HL-60 (cell line): ENCODE measurements at regions not wholly inside any gene's neighbourhood (a gene's known extent, or its start where the extent isn't known, plus 50 kb on each side); places are given as distances from the start of the nearest gene placed in this dataset.

ENCODE experiments used
- DNase-seq, 2 experiments: peaks; one replicate each; pipeline ENCODE4 v3.0.0-alpha.2; 2010 to 2020; ENCODE audit warnings: low read depth in 1 of 2, low spot score in 1 of 2
- H3K27ac ChIP-seq: fragments of 250-450 bp; sonication (Bioruptor Pico); replicated peaks from 2 replicates; pipeline ENCODE4 v1.5.1; 2020; ENCODE audit warnings: mild to moderate bottlenecking, moderate library complexity
- H3K27me3 ChIP-seq: fragments of 250-450 bp; sonication (Bioruptor Pico); 2 replicates; pipeline ENCODE4 v1.5.1; 2021; ENCODE audit warnings: mild to moderate bottlenecking, moderate library complexity; ENCODE audit not compliant: insufficient read depth, poor library complexity, severe bottlenecking
- H3K4me3 ChIP-seq: replicated peaks from 2 replicates; pipeline ENCODE4 v1.5.1; 2011; ENCODE audit warnings: mild to moderate bottlenecking, control low read depth, low read length; ENCODE audit not compliant: insufficient read depth
- GABPA ChIP-seq: IDR thresholded peaks from 2 replicates; pipeline ENCODE4 v1.6.1; 2012; ENCODE audit warnings: low read depth
- POLR2AphosphoS5 ChIP-seq: IDR thresholded peaks from 2 replicates; pipeline ENCODE4 v1.6.1; 2012; ENCODE audit warnings: low read depth
- REST ChIP-seq: IDR thresholded peaks from 2 replicates; pipeline ENCODE4 v1.6.1; 2012; ENCODE audit warnings: low read depth; ENCODE audit not compliant: insufficient replicate concordance
- SPI1 ChIP-seq: IDR thresholded peaks from 2 replicates; pipeline ENCODE4 v1.6.1; 2012; ENCODE audit warnings: low read depth, mild to moderate bottlenecking, borderline replicate concordance
- TF ChIP-seq, protein P1 (sequence below): IDR thresholded peaks from one replicate; pipeline ENCODE4 v1.5.1; 2011; ENCODE audit warnings: low read length, control low read depth, inconsistent platforms; ENCODE audit not compliant: insufficient read depth

DNA sequence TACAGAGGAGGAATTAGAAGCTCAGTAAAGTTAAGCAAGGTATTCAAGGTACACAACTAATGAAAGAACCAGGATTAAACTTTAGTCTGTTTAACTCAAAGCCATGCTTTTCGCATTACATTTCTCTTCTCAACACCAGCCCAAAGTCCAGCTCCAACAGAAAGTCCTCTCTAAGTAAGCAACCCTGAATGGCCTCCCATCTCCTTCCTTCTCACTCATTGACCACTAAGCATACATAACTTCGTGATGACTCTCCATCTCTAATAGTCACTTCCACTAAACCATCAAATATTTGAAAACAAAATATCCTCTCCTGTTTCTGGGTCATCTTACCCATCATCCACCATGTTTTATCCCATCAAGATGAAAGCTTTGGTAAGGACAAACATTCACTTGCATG is 219.8 kb downstream of the RAD51AP2 start:
- Histone ChIP-seq H3K27ac (no peak overlapping the region), H3K4me3 (no peak overlapping the region), H3K27me3 (no peaks in the 10 kb centered on the region)
- no peak for DNase-seq
- no peak for TF ChIP-seq GABPA
- TF ChIP-seq REST = no peak
- no peak for TF ChIP-seq SPI1
- TF ChIP-seq, protein P1, sequence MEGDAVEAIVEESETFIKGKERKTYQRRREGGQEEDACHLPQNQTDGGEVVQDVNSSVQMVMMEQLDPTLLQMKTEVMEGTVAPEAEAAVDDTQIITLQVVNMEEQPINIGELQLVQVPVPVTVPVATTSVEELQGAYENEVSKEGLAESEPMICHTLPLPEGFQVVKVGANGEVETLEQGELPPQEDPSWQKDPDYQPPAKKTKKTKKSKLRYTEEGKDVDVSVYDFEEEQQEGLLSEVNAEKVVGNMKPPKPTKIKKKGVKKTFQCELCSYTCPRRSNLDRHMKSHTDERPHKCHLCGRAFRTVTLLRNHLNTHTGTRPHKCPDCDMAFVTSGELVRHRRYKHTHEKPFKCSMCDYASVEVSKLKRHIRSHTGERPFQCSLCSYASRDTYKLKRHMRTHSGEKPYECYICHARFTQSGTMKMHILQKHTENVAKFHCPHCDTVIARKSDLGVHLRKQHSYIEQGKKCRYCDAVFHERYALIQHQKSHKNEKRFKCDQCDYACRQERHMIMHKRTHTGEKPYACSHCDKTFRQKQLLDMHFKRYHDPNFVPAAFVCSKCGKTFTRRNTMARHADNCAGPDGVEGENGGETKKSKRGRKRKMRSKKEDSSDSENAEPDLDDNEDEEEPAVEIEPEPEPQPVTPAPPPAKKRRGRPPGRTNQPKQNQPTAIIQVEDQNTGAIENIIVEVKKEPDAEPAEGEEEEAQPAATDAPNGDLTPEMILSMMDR = no peak
- no peak for TF ChIP-seq POLR2AphosphoS5

DNA sequence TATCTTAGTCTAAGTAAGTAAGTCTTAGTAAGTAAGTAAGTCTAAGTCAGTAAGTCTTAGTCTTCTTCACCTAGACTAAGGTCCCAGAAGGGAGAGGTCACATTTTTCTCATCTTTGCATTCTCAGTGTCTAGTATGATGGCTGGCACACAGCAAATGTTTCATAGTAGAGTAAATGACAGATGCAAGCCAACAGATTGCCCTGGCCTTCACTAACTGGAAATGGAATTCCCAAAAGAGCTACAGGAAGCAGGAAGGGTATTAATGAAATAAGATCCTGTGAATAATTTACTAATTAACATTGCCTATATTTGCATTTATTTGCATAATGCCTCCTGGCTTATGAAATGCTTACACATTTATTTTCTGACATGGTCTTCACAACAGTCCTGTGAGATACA is 221.6 kb downstream of the RAD51AP2 start:
- no peak for DNase-seq
- Histone ChIP-seq H3K27me3 (no peaks in the 10 kb centered on the region), H3K4me3 (no peak overlapping the region), H3K27ac (no peak overlapping the region)
- no peak for TF ChIP-seq POLR2AphosphoS5

DNA sequence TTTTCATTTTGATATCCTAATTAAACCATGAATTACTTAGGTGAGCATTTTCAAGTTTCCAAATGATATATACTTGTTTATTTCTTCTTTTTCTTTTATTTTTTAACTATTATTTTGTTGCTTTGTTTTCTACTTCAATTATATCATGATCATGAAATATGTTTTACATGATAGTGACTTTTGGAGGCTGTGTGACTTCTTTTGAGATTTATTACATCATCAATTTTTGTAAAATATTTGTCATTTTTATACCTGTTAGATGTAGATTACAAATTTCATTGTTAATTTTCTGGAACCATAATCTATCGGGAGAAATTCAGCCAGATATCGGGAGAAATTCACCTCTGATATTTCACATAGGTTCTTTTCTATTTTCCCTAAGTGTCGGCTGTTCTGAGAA is 228.6 kb downstream of the RAD51AP2 start:
- Histone ChIP-seq H3K27me3 (no peaks in the 10 kb centered on the region), H3K27ac (no peak overlapping the region), H3K4me3 (no peak overlapping the region)
- TF ChIP-seq REST = no peak
- no peak for TF ChIP-seq POLR2AphosphoS5
- TF ChIP-seq GABPA = no peak
- no peak for TF ChIP-seq SPI1
- TF ChIP-seq, protein P1 = no peak
- DNase-seq = no peak

DNA sequence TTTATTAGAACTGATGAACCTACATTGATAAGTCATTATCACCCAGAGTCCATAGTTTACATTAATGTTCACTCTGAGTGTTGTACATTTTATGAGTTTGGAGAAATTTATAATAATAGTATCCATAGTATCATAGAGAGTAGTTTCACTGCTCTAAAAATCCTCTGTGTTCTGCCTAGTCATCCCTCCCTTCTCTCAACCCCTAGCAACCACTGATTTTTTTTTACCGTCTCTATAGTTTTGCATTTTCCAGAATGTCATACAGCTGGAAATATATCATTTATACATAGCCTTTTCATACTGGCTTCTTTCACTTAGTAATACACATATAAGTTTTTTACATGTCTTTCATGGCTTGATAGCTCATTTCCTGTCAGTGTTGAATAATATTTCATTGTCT is 231.1 kb downstream of the RAD51AP2 start:
- H3K27ac ChIP-seq = no peak overlapping the region
- H3K27me3 ChIP-seq = no peaks in the 10 kb centered on the region
- TF ChIP-seq, protein P1 = no peak
- TF ChIP-seq GABPA (no peak), POLR2AphosphoS5 (no peak), REST (no peak), SPI1 (no peak)
- DNase-seq = no peak
- no peak overlapping the region for H3K4me3 ChIP-seq
